ENCODE measurements at regions not wholly inside any gene's neighbourhood (a gene's known extent, or its start where the extent isn't known, plus 50 kb on each side); places are given as distances from the start of the nearest gene placed in this dataset.
"Not testable (repeated sequence)": the region's sequence is repeated elsewhere in the genome, so short reads cannot be mapped to it uniquely, and the experiment has no call there.

GRCh38 chr4:103845075-103845474 lies 125.3 kb upstream of the TACR3 start:
- Mint-ChIP-seq H3K36me3 (ENCODE audit: low read depth) (no peaks in the 10 kb centered on the region), H3K4me3 (no peak overlapping the region), H3K27ac (no peak overlapping the region), H3K27me3 (no peaks in the 10 kb centered on the region), H3K4me1 (ENCODE audit: low read depth) (no peaks in the 10 kb centered on the region), H3K9me3 (peaks cover 17% of the 10 kb centered on the region)
- intact Hi-C loops (cut with micrococcal nuclease), result no loop called here
- ChIA-PET POLR2A (no interaction called here), CTCF (no interaction called here)
- DNase-seq, result no peak
- no peak for ATAC-seq
- TF ChIP-seq CTCF (IDR thresholded peaks at IDR 0.05), result no peak

- ATAC-seq (no peak), DNase-seq (no peak)
- intact Hi-C loops (cut with micrococcal nuclease), result no loop called here
- H3K36me3 Mint-ChIP-seq (ENCODE audit: low read depth), result no peaks in the 10 kb centered on the region
- CTCF ChIA-PET, result no interaction called here
- peaks cover 6% of the 10 kb centered on the region for H3K9me3 Mint-ChIP-seq
- no peak overlapping the region for H3K27ac Mint-ChIP-seq
- TF ChIP-seq CTCF (IDR thresholded peaks at IDR 0.05), result no peak
- POLR2A ChIA-PET, result no interaction called here
- H3K4me1 Mint-ChIP-seq (ENCODE audit: low read depth), result no peaks in the 10 kb centered on the region
- H3K4me3 Mint-ChIP-seq, result no peak overlapping the region
- no peaks in the 10 kb centered on the region for H3K27me3 Mint-ChIP-seq
Observed at GRCh38 chr4:103842637-103843239, 123.0 kb upstream of the TACR3 start.

- Mint-ChIP-seq H3K36me3 (ENCODE audit: low read depth) (no peaks in the 10 kb centered on the region), H3K4me1 (ENCODE audit: low read depth) (no peaks in the 10 kb centered on the region), H3K27ac (no peak overlapping the region), H3K27me3 (no peaks in the 10 kb centered on the region), H3K9me3 (peaks cover 3% of the 10 kb centered on the region), H3K4me3 (no peak overlapping the region)
- DNase-seq (no peak), ATAC-seq (no peak)
- intact Hi-C loops (cut with micrococcal nuclease), result no loop called here
- POLR2A ChIA-PET, result no interaction called here
- no peak for TF ChIP-seq CTCF (IDR thresholded peaks at IDR 0.05)
- CTCF ChIA-PET, result no interaction called here
Observed at GRCh38 chr4:103842076-103842475, 122.3 kb upstream of the TACR3 start.

GRCh38 chr4:103810308-103810707 lies 90.5 kb upstream of the TACR3 start:
- intact Hi-C loops (cut with micrococcal nuclease); H3K9me3 Mint-ChIP-seq; H3K4me3 Mint-ChIP-seq; H3K27me3 Mint-ChIP-seq; H3K27ac Mint-ChIP-seq; DNase-seq; POLR2A ChIA-PET; CTCF ChIA-PET; H3K36me3 Mint-ChIP-seq (ENCODE audit: low read depth); H3K4me1 Mint-ChIP-seq (ENCODE audit: low read depth); ATAC-seq: not testable (repeated sequence)

GRCh38 chr4:103802766-103803165 lies 83.0 kb upstream of the TACR3 start:
- no peak for DNase-seq
- intact Hi-C loops (cut with micrococcal nuclease), result no loop called here
- no peak for TF ChIP-seq CTCF (IDR thresholded peaks at IDR 0.05)
- Mint-ChIP-seq H3K4me3 (no peak overlapping the region), H3K27ac (no peak overlapping the region), H3K27me3 (no peaks in the 10 kb centered on the region), H3K9me3 (peaks cover 3% of the 10 kb centered on the region), H3K36me3 (ENCODE audit: low read depth) (no peaks in the 10 kb centered on the region), H3K4me1 (ENCODE audit: low read depth) (no peaks in the 10 kb centered on the region)
- ATAC-seq, result no peak
- ChIA-PET POLR2A (no interaction called here), CTCF (no interaction called here)

- Mint-ChIP-seq H3K4me3 (no peak overlapping the region), H3K27me3 (no peaks in the 10 kb centered on the region), H3K4me1 (ENCODE audit: low read depth) (no peaks in the 10 kb centered on the region), H3K9me3 (peaks cover 4% of the 10 kb centered on the region), H3K36me3 (ENCODE audit: low read depth) (no peaks in the 10 kb centered on the region), H3K27ac (no peak overlapping the region)
- ChIA-PET CTCF (interaction anchor here (0.9 kb wide), 1 partner anchor 14 kb away, joined by 3 read pairs; no protein-coding TSS in a partner anchor), POLR2A (no interaction called here)
- DNase-seq, result no peak
- TF ChIP-seq CTCF (IDR thresholded peaks at IDR 0.05), result no peak
- intact Hi-C loops (cut with micrococcal nuclease), result no loop called here
- no peak for ATAC-seq
Observed at GRCh38 chr4:103787057-103787456, 67.3 kb upstream of the TACR3 start.

All from activated CD8-positive, alpha-beta T cell treated with anti-CD3 and anti-CD28 coated beads for 36 hours (primary cell).